ENCODE measurements at regions not wholly inside any gene's neighbourhood (a gene's known extent, or its start where the extent isn't known, plus 50 kb on each side); places are given as distances from the start of the nearest gene placed in this dataset.

DNA sequence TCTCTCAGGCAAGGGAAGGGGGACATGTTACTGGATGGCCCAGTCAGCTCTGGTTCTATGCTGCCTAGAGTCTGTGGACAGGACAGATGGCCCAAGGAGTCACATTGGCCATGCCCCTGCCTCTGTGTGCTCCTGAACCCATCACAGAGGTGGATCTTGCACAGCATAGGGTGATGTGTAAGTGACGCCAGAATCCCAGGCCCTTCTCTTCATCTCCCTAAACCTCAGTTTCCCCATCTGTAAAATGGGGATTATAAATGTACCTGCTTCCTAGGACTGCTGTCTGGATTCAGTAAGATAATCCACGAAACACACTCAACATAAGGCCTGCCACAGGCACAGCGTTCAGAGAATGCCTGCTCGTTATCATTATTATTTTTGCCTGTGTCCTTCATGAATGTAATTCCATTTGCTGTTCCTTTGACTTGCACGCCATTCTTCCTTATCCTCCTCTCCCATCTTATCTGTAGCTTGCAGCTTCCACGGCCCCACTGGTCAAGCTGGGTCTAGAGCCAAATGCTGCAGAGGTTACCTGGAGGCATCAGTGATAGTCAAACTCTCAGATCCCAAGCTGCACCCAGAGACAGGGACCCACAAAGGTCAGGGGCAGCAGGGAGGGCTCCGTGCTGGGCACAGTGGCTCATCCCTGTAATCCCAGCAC, 207.0 kb downstream of the MN1 start:
- H3K4me3 ChIP-seq (ENCODE audit: control insufficient read depth, low read depth, low read length) = no peak overlapping the region
- TF ChIP-seq, protein P1, sequence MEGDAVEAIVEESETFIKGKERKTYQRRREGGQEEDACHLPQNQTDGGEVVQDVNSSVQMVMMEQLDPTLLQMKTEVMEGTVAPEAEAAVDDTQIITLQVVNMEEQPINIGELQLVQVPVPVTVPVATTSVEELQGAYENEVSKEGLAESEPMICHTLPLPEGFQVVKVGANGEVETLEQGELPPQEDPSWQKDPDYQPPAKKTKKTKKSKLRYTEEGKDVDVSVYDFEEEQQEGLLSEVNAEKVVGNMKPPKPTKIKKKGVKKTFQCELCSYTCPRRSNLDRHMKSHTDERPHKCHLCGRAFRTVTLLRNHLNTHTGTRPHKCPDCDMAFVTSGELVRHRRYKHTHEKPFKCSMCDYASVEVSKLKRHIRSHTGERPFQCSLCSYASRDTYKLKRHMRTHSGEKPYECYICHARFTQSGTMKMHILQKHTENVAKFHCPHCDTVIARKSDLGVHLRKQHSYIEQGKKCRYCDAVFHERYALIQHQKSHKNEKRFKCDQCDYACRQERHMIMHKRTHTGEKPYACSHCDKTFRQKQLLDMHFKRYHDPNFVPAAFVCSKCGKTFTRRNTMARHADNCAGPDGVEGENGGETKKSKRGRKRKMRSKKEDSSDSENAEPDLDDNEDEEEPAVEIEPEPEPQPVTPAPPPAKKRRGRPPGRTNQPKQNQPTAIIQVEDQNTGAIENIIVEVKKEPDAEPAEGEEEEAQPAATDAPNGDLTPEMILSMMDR (conservative IDR thresholded peaks at IDR 0.05; ENCODE audit: control insufficient read depth, insufficient read depth, low read depth, low read length) = no peak
- no peak for DNase-seq (ENCODE audit: low read depth)

DNA sequence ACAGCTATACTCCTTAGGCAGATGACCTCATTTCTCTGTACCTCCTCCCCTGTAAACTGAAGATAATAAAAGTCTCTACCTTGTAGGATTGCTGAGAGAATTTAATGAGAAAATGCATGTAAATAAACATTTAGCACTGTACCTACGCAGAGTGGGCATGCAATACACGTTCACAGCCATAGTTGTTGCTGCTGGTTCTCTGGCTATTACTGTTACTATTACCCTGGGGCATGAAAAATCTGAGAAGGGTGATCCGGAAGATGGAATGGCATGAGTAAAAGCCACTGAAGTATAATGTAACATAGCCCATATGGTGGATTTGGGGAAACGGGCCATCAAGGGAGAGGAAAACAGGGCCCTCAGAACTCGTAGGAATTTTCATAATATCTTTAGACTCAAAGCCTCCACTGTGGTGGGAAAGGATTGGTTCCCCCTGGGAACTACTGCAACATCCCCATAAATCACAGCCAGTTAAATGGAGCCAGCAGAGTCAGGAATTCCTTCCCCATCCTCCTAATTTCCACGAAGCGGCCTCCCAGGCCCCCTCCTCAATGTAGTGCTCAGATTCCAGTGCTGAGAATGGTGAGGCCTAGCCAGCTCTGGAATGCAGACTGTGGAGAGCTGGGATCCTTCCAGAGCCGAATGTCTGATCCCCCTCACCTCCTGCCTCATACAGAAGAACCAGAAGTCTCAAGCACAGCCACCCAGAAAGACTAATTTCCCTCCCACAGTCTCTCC, 205.3 kb downstream of the MN1 start:
- H3K4me3 ChIP-seq (ENCODE audit: control insufficient read depth, low read depth, low read length) = no peak overlapping the region
- no peak for DNase-seq (ENCODE audit: low read depth)
- TF ChIP-seq, protein P1 (conservative IDR thresholded peaks at IDR 0.05; ENCODE audit: control insufficient read depth, insufficient read depth, low read depth, low read length) = no peak

DNA sequence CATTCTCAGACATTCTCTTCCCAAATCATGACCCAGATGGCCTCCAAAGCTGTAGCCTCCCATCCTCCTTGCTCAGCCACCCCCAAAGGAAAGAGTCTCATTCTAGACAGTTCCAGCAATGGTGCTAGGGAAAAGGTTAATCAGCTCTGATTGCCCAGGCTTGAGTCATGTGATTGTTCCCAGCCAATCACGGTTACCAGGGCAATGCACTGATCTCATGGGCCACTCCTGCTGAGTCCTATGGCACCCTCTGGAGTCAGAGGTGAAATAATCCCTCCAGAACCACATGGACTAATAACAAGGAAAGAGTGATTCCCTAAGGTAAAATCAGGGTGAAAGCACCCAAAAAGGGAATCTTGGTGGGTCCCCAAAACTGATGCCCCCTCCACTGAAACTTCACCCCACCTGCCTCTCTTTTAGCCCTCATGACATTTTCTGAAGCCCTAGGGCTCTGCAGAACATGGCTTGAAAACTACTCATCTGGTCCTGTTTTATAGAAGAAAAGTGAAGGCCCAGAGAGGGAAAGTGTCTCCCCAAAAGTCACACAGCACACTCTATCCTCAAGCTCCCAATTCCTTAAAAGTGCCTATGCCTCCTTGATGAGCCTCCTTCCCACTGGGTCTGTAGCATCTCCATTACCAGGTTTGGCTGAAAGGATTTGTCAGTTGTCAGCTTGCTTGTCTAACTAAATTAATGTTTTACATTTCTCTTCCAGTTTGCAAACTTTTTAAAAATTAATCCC, 203.7 kb downstream of the MN1 start:
- TF ChIP-seq, protein P1 (conservative IDR thresholded peaks at IDR 0.05; ENCODE audit: control insufficient read depth, insufficient read depth, low read depth, low read length) = peak; percentile 15
- peak; percentile 54 for DNase-seq (ENCODE audit: low read depth)
- no peak overlapping the region for H3K4me3 ChIP-seq (ENCODE audit: control insufficient read depth, low read depth, low read length)

DNA sequence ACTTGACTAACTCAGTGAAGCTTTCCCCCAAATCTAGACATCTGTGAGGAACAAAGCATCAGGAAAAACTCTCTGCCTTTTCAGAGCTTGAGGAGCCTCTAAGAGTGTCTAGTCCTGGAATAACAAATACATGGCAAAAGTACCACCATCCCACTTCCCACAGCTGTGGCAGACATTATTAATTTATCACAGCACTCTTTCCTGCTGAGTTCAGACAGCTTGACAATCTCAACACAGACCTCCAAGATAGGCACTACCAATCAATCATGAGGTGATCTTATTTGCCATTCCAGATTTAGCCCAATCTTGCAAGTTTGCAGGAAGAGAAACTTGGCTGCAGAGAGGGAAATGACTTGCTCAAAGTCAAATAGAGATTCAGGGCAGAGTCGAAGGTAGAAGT, 202.8 kb downstream of the MN1 start:
- TF ChIP-seq, protein P1 (conservative IDR thresholded peaks at IDR 0.05; ENCODE audit: control insufficient read depth, insufficient read depth, low read depth, low read length) = no peak
- DNase-seq (ENCODE audit: low read depth) = no peak
- H3K4me3 ChIP-seq (ENCODE audit: control insufficient read depth, low read depth, low read length) = no peak overlapping the region

DNA sequence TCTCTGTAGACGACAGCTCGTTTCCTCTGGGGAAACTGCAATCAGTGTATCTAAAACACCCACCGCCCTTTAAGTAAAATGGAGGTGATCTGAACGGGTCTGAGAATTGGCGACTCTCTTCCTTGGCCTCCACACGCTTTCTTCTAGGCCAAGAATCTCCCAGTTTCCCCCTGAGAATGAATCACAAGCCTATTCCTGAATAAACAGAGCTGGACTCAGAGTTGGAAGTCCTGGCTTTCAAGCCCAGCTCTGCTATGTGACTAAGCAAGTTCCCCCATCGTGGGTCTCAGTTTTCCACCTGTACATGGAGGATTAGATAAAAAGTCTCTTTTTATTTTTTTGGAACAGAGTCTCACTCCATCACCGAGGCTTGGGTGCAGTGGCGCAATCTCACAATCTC, 200.4 kb downstream of the MN1 start:
- no peak for DNase-seq (ENCODE audit: low read depth)
- TF ChIP-seq, protein P1 (conservative IDR thresholded peaks at IDR 0.05; ENCODE audit: control insufficient read depth, insufficient read depth, low read depth, low read length) = no peak
- no peak overlapping the region for H3K4me3 ChIP-seq (ENCODE audit: control insufficient read depth, low read depth, low read length)

DNA sequence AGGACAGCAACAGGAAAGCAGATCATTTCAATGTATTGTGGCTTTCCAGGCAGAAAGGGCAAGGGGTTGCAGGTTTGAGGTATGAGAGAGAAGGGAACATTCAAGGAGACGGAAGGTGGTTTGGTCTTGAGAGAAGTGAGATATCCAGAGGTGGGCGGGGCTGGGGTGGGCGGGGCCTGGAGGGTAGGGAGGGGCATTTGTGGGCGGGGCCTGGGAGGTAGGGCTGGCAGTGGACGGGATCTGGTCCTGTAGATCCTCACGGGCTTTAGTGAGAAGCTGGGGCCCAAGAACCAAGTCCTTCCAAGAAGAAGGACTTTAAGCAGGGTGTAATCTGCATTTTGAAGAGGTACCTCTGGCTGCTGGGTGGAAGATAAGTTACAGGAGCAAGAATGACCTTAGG, 199.2 kb downstream of the MN1 start:
- TF ChIP-seq, protein P1 (conservative IDR thresholded peaks at IDR 0.05; ENCODE audit: control insufficient read depth, insufficient read depth, low read depth, low read length) = no peak

More for the DNA sequence above, 199.2 kb downstream of the MN1 start:
- no peak overlapping the region for H3K4me3 ChIP-seq (ENCODE audit: control insufficient read depth, low read depth, low read length)
- DNase-seq (ENCODE audit: low read depth) = no peak

All from fibroblast of mammary gland (primary cell).